ENCODE measurements at regions not wholly inside any gene's neighbourhood (a gene's known extent, or its start where the extent isn't known, plus 50 kb on each side); places are given as distances from the start of the nearest gene placed in this dataset.

DNA sequence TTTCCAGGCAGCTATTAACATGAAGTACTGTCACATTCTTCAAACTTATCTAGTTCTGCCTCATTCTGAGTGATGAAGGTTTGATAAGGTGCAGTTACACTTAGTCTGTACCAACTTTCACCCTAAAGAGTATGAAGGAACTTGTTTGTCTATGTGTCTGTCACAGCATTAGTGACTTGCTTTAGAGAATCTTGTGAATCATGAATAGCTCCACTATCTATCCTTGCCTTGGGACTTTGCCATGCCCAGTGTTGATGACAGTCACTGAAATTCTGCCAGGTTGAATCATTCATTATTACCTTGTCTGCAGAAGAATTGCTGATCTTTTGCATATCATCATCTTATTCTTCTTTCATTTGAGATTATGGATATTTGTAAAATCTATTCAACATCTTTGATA lies 50.9 kb upstream of the A1CF start:
- no peak for DNase-seq

DNA sequence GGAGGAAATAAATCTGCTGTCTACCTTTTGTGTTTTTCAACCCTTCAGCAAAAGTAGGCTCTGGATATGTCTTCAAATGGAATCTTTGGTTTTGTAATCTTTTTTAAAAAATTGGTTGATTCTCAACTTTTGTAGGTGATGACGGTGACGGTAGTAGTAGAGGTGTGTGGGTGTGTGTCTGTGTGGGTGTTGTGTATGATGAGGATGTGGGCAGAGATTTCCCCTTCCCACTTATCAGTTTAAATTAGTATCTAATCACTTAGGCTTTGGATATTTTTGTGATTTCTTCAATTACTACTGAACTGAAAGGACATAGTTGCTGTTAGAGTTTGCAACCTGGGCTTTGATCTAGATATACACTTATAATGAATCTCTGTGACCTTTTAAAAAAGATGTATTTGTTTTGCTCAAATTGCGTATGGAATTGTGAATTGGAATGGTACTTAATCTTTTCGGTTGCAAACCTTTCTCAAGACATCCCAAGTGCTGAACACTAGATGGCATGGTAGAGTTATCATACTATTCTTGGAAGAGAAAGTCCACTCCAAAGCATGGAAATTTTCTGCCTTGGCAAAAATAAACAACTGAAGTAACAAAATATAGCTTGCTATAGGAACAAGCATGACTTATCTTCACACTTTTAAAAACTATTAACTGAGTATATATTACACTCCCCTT lies 51.9 kb upstream of the A1CF start:
- peak; percentile 16 for DNase-seq

DNA sequence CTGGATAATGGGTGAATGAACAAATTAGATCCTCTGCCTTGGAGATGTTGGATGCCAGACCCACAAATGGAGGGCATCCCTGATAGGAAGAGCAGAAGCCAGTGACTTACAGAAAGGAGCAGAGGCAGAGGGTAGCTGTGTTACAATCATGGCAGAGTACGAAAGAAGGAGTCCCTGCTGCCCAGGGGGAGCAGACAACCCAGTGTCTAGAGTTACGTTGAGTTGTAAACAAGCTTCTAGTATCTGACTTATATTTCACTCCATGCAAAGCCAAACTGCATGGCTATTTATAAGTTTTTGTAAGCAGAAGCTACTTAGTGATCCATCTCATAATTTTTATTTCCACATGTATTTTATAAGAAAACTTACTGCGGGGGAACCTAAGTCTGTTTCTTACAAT lies 56.2 kb upstream of the A1CF start:
- no peak for DNase-seq

DNA sequence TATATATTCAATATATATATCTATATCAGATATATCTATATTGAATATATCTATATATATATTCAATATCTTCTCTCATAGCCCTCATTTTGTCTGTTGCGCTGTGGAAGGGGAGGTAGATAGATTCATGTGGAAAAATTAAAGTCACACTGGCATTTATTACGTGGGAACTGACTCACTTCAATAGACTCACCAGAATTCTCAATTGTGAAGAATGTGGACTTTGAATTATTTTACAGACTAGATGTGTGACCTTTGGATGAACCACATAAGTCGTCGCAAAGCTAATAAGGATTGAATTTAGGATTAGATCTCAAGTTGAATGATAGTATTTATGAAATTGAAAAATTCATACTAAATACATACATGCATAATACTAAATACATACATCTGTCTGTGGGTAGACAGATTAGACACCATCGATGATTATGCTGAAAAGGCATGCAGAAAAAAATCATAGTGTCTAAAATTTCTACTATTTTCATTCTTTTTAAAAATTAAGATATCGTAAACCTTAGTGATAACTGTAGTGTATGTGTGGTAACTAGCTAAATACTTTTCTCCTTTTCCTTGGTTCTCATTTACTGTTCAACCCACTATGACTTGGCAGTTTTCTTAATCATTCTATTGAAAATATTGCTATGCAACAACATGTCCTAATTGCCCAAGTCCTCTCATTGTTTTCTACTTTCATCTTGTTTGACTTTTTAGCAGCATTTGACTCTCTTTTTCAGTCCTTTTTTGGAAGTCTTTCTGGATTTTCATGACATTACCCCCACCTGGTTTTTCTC lies 61.8 kb upstream of the A1CF start:
- no peak for DNase-seq

DNA sequence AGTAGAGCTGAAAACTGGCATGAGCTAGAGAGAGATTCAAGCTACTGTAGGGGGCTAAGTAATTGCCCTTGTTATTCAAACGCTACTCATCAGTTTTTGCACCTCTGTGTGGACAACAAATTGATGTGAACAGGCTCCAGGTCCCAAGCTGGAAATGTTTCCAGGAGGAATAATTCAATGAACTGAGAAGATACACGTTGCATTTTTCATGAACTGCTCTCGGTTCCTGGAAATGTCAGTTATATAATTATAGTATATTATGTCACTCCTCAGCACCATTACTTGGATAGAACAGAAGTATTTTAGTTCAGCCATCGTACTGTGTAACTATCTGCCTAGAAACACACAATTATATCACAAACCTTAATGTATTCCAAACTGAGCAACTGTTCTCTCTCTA lies 65.9 kb upstream of the A1CF start:
- no peak for DNase-seq

DNA sequence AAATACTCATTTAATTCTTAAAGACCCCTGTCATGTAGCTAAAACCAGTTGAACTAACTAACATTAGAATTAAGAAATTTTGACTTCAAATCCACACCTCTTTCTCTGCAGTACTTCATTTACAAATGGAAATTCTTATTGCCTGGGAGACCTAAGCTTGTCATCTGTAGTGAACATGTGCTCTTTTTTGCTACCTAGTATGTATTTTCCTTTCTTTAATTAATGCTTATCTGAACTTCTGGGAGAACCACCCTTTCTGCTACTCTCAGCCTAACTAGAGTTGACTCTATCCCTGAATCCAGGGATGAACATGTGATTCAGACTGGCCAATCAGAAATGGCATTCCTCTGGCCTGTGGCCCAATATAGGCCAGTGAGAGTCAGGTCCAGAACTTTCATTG lies 75.9 kb upstream of the A1CF start:
- DNase-seq, result no peak

DNA sequence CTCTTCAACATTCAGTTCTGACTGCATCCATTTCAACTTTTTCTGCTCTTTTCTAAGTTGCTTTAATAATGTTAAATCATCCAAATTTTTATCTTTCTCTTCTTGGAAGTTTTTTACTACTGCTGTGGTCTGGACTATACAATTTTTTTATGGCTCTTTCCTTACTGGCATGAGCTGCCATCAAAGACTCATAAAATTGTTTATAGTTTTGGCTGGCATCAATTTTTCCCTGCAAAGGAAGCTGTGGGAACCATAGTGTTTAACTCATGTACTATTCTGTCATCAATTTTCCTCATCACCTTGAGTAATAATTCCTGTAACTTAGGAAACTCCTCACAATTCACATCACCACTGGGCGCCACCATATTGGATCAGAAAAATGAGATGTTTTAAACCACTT lies 77.6 kb upstream of the A1CF start:
- no peak for DNase-seq

DNA sequence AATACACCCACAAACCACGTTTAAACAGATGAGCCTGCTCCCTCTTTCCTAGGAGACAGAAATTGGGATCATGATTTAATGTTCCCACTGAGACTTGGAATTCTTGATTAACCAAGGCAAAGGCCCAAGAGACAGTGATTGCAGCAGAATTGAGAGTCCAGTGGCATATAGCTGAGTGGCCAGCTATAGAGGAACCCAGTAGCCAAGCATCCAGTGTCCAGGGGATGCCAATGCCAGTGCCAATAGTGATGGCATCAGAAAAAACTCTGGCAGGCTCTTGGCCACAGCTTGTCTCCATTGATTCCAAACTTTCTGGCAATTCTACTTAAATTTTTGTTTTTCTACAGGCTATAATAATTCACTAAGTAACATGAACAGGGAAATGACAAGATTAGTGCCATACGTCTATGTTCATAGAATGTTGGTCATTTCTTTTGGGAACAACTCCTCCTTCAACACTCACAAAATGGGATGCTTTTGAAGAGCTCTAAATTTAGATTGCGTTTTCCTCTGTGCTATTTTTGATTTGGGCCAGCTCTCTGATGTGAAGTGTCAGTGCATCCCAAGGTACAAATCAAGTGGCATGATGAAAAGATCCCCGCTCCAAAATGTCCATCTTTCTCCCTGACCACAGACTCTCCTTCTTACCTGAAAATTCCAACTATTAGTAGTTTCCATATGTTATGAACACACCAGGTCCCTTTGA lies 83.1 kb upstream of the A1CF start:
- no peak for DNase-seq

DNA sequence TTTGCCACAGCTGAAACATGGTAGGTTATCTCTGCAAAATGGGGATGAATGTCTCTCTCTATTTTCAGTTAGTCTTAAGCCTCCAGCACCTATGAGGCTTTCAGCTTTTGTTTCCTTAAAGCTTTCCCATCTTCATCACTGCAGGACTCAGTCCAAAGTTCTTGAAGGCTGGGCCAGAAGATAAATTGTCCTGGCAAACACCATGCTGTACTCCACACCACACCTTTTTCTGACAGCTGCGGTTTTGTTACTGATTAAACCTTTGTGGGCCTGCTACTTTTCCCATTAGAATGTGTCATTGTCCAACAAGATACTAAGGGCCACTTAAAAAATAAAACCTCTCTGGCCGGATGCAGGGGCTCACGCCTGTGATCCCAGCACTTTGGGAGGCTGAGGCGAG lies 87.2 kb upstream of the A1CF start:
- no peak for DNase-seq

DNA sequence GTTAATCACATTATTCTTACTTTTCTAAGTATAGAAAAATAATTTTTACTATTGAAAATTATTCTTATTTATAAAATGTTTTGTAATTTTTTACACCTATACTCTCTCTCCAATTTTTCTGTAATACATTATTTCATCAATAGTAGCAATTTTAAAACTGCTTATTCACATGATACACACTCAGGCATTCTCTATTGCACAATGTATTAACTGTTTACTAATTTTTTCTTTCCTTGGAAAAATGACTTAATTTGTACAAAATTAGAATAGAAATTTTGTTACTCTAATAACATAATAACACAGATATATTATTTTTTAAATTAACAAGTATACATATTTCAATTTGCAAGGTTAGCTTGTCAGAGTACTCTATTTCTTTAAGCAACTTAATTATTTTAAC lies 92.9 kb upstream of the PRKG1 start:
- no peak for DNase-seq

DNA sequence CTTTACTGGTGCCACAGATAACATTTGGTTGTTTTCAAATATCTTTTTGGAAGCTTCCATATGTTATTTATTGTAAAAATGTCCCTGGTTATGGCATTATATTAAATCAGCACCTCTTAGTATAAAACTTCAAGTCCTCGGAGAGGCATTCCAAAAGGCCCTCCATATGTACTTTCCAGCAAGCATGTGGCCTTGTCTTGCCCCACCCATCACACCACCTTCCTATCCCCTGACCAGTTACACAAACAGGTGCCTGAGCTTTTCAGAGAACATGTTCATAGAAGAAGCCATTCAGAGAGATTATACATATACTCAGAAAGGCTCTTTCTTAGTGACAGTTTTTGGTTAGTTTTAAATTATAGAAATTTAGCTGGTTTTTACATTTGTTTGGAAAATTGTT lies 92.4 kb upstream of the PRKG1 start:
- no peak for DNase-seq

DNA sequence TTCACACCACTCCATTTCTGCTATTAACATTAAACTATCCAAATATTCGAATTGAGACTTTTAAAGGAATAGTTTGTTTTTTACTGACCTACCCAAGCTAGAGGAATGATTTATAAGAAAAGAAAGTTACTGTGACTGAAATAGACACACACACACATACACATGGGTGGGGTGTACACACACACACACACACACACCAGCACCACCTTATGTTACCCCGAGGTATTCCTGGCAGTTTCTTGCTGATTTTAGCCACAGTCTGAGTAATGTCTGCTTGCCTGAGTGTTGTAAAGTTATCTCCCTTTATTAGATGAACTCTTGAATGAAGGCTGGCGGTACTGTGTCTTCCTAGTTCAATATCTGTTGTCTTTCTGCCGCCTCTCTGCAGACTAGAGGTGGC lies 91.3 kb upstream of the PRKG1 start:
- DNase-seq, result no peak

DNA sequence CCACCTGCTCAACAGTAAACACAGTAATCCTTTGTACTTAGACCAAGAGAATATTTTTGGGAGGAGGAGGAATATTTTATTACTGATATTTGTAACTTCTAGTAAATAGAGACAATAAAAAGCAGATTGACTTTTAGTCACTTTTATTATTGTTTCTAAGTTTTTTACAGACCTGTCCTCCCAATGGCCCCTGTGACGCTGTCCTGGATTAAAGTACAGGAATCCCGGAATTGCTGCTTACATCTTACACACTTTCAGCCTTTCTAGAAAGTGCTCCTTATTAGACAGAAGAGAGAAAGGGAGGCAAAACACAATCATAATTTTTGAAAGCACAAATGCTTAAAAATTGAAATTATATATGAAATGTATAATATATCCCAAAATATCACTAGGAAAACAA lies 86.4 kb upstream of the PRKG1 start:
- DNase-seq, result no peak

DNA sequence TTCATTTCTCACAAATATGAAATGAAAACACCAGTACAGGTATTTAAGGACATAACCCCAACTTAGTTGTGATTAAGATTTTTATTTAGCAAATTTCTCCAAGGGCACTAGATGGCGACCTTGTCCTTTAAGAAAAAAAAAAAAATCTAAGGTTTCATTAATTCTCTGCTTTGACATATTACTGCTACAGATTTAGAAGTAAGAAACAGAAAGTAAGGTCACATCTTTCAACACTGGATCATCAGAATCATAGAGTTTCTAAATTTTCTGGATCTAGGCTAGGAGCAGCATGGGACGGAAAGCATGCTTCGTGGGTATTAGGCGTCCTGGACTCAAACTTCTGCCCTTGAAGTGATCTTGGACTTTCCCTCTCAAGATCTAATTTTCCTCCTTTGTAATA lies 85.5 kb upstream of the PRKG1 start:
- DNase-seq, result peak; percentile 35

DNA sequence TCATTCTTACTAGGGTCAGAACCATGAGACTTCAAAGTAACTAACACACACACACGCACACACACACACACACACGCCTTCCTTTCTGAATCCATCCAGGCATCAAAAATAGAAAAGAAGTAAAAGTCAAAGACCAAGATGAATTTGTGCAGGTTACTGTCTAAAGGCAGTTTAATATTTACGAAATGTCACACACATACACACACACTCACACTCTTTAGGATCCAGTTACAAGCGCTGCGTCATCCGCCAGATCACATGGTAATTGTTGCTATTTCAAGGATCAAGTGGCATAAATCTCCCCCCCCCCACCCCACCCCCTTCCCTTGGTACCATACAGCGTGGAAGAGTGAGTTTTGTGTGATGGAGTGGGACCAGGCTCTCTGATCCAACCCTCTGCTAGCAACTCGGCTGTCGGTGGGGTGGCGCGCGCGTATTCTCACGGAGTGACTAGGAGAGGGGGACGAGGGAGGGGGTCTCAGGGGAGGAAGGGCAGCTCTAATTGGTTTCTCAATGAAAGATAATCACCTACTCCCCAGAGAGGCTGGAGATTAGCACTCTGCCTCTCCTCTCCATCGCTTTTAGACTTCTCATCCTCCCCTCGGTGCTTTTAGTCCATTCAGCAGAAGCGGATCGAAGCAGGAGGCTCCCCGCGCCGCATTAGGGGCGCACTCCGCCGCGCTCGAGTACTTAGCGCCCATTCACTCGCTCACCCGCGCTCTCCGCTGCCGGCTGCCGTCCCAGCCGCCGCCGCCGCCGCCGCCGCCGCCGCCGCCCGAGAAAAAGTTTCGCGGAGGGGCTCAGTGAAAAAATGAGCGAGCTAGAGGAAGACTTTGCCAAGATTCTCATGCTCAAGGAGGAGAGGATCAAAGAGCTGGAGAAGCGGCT lies 83.5 kb upstream of the PRKG1 start:
- peak; percentile 17 for DNase-seq

DNA sequence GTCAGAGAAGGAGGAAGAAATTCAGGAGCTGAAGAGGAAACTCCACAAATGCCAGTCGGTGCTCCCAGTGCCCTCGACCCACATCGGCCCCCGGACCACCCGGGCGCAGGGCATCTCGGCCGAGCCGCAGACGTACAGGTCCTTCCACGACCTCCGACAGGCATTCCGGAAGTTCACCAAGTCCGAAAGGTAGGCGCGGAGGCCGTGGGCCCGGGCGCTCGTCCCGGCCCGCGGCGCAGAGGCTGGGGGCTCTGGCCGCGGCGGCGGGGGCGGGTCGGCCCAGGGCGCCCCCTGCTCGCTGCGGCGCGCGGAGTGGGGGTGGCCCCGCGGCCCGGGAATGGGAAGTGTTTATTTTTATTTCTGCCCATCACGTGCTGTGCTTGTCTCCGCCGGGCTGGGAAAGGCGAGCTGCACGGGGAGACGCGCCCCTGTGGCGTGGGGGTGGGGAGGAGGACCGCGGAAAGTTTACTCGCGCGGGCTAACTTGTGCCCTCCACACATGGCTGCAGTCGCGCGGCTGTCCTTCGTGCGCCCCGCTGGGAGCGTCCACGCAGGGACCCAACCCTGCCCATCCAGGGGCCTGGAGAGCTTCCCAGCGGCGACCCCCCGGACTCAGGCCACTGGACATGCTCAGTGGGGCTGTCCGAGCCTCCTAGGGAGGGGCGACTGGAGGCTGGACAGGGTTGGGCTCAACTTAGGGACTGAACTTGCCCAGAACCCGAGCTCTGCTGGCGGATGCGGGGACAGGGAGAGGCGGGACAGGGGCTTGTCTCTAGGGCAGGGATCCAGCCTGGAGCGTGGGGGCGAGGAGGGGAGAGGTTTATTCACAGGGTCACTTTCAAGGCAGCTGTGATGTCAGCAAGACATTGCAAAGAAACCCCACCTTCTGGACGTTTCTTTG lies 82.6 kb upstream of the PRKG1 start:
- DNase-seq, result peak; percentile 5

DNA sequence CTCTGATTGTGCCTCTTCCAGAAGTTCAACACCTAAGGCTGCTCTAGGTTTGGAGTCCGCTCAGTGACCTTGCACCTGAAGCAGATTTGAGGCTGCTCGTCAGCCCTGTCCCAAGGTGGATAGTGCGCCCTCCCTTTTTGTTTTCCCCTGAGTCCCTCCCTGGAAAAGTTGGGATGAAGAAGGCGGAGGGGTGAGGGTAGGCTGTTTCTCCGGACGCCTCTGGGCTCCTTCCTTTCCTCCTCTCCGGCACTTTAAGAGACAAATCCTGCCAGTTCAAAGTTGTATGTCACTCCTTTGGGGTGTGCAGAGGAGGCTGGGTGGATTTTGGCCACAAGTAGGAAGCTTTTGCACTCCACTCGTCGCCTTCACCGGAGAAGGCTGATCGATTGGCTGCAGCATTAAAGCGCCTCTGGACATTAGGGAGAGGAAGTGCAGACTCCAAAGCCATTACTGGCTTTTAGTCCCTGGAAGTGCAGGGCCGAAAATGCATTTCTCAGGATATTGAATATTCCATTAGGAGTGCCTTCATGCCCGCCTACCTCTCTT lies 81.9 kb upstream of the PRKG1 start:
- no peak for DNase-seq

DNA sequence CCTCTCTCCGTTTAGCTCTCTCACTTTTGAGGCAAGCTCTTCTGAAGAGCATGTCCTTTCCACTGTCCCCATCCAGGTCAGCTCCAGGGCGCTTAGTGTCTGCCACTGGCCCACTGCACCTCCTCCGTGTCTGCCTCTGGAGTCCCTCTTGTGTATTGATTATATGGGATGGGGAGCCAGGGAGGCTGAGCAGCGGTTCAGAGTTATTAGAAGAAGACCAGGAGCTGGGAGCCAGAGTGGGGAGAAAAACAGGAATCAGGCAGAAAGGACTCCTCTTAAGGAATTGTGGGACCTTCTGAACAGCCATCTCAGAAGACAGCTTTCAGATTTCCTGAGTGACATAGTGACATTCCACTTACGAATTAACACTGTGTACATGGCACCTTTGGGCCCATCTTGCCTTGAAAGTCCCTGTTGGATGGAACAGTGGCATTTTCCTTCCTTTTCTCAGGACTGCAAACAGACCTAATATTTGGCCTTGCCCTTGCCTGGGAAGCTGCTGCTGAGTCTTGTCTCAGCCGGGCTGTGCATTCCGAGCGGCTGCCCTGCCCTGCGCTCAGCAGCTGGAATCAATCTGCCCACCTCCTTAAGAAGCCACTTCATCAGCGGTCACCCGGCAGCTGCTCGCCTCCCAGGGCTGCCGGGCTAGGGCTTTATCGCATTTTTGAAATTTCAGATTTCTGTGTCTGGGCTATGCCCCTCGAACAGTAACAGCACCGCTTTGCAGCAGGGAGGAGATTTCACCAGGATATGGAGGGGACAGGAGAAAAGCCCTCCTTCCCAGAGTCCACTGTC lies 81.1 kb upstream of the PRKG1 start:
- no peak for DNase-seq

DNA sequence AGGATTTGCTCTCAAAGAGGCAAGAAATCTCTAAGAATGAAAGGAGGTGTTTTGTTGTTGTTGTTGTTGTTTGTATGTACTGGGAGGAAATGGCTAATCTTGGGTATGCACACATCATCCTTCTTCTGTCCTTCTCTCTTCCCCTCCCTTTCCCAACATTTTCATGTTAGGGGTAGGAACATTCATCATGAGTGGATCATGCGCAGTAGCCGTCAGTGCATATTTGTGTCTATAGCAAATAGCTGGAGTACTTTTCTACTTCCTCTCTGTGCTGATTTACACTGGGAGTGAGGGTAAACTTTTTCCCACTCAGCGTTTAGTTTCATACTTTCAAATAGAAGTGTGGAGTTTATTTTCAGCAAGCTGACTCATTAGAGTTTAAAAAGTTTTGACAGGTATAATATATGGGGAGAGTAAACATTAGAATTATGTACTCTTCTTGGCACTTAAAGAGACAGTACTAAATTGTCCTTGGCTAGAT lies 80.5 kb upstream of the PRKG1 start:
- DNase-seq, result no peak

DNA sequence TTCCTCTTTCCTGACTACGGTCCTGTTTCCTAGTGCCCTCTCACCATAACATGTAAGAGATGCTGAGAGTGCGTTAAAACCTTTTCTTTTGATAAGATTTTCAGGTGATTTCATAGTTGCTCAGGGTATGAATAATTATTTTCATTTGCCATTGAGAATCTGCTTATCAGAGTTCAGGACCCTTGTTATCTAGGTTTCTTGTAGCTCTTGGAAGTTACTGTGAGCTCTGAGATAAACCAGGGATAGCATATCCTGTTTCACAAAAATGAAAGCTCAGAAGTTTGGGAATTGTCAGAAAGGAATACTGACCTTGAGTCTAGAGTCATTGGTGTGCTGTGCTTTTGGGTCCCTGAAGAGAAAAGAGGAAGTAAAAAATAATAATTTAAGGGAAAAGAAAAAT lies 76.8 kb upstream of the PRKG1 start:
- DNase-seq, result no peak

DNA sequence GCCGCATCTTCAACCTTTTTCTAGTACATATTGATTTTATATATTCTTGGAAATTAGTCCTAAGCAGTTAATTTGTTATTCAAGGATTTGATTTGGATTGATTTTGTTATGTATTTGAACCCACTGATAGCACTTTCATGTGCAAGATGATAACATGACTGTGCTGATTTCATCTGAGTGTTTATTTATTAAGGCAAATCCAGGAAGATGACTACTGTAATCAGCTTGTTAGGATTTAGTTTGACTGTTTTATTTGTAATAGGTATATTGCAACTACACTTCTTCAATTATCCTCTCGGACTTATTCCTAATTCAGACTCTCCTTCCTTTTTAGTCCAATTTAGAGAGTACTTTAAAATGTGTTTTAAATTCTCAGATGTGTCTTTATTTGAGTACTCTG lies 75.1 kb upstream of the PRKG1 start:
- DNase-seq, result no peak
